ENCODE measurements at regions not wholly inside any gene's neighbourhood (a gene's known extent, or its start where the extent isn't known, plus 50 kb on each side); places are given as distances from the start of the nearest gene placed in this dataset.

DNA sequence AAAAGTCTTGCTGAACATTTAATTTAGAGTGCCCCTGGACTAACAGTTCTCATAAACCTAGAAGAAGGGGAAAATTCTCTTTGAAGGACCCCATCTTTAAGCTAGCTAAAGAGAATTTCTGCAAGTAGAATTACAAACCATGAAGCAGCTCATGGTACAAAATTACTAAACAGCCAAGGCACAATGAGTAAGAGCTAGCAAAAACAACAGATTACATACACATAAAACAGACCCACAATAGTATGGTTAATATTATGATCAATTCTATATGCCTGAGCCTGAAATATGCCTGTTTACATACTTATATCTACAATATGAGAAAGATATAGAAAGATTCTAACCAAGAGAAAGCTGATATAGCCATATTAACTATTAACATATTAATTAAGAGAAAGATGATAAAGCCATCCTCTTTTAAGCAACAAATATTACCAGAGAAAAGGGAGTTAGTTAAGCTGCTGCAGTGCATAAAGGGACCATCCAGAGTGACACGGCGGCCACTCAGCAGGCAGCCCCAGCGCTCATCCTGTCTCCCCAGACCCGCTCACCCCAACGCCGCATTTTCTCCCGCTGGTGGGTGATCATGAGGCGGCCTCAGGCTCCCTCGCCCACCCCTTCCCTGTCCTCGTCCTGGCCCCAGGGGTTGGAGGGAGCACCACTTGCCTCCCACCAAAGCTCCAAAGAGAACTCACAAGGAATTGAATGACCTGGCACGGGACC lies 98.4 kb upstream of the CARMIL1 start:
- H3K36me3 Mint-ChIP-seq (ENCODE audit: low read depth) = no peaks in the 10 kb centered on the region

DNA sequence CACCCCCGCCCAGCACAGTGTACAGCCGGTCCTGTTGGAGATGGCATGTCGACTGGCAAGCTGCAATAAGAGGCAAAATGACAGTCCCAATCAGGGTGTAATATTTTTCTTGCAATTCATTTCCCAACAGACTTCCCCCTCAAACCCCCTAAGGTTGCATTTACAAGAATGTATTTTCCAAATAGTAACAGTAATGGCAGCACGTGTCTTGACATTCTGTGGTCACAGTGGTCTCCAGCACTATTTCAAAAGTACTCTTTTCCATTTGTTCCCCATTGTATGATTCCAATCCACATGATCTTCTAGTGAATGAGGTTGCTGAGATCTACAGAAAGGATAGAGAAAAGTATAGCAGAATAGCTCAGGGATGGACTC lies 97.8 kb upstream of the CARMIL1 start:
- H3K27ac Mint-ChIP-seq = no peak overlapping the region
- no peak for DNase-seq
- no peaks in the 10 kb centered on the region for H3K9me3 Mint-ChIP-seq
- Histone ChIP-seq H3K27me3 (ENCODE audit: control insufficient read depth in 1 of 2, insufficient read depth in 2 of 2, low read length in 2 of 2) (no peaks in the 10 kb centered on the region), H3K36me3 (ENCODE audit: insufficient read depth, low read length) (no peaks in the 10 kb centered on the region), H3K27ac (ENCODE audit: low read depth in 1 of 2, low read length in 2 of 2) (no peak overlapping the region), H3K4me3 (ENCODE audit: low read length) (no peak overlapping the region), H3K4me1 (ENCODE audit: insufficient read depth, low read length) (no peaks in the 10 kb centered on the region), H3K9me3 (ENCODE audit: control insufficient read depth in 1 of 2, insufficient read depth in 1 of 2, low read length in 2 of 2) (no peaks in the 10 kb centered on the region)
- no peaks in the 10 kb centered on the region for H3K36me3 Mint-ChIP-seq (ENCODE audit: low read depth)
- POLR2A ChIA-PET = no interaction called here
- no peak overlapping the region for H3K4me3 Mint-ChIP-seq
- intact Hi-C loops (cut with DNase I, micrococcal nuclease) = no loop called here
- TF ChIP-seq, protein P1, sequence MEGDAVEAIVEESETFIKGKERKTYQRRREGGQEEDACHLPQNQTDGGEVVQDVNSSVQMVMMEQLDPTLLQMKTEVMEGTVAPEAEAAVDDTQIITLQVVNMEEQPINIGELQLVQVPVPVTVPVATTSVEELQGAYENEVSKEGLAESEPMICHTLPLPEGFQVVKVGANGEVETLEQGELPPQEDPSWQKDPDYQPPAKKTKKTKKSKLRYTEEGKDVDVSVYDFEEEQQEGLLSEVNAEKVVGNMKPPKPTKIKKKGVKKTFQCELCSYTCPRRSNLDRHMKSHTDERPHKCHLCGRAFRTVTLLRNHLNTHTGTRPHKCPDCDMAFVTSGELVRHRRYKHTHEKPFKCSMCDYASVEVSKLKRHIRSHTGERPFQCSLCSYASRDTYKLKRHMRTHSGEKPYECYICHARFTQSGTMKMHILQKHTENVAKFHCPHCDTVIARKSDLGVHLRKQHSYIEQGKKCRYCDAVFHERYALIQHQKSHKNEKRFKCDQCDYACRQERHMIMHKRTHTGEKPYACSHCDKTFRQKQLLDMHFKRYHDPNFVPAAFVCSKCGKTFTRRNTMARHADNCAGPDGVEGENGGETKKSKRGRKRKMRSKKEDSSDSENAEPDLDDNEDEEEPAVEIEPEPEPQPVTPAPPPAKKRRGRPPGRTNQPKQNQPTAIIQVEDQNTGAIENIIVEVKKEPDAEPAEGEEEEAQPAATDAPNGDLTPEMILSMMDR (IDR thresholded peaks at IDR 0.05) = no peak
- CTCF ChIA-PET = no interaction called here
- H3K4me1 Mint-ChIP-seq (ENCODE audit: low read depth) = no peaks in the 10 kb centered on the region
- H3K27me3 Mint-ChIP-seq = peaks cover 2% of the 10 kb centered on the region
- ATAC-seq (ENCODE audit: poor library complexity) = no peak

More for the DNA sequence above, 98.4 kb upstream of the CARMIL1 start:
- Mint-ChIP-seq H3K4me1 (ENCODE audit: low read depth) (no peaks in the 10 kb centered on the region), H3K27me3 (no peaks in the 10 kb centered on the region), H3K27ac (no peak overlapping the region), H3K9me3 (no peaks in the 10 kb centered on the region), H3K4me3 (no peak overlapping the region)
- ChIA-PET POLR2A (no interaction called here), CTCF (no interaction called here)
- ATAC-seq (ENCODE audit: poor library complexity) = no peak
- TF ChIP-seq, protein P1 (IDR thresholded peaks at IDR 0.05) = no peak
- Histone ChIP-seq H3K36me3 (ENCODE audit: insufficient read depth, low read length) (no peaks in the 10 kb centered on the region), H3K4me1 (ENCODE audit: insufficient read depth, low read length) (no peaks in the 10 kb centered on the region), H3K9me3 (ENCODE audit: control insufficient read depth in 1 of 2, insufficient read depth in 1 of 2, low read length in 2 of 2) (no peaks in the 10 kb centered on the region), H3K27ac (ENCODE audit: low read depth in 1 of 2, low read length in 2 of 2) (no peak overlapping the region), H3K4me3 (ENCODE audit: low read length) (no peak overlapping the region), H3K27me3 (ENCODE audit: control insufficient read depth in 1 of 2, insufficient read depth in 2 of 2, low read length in 2 of 2) (no peaks in the 10 kb centered on the region)
- DNase-seq = no peak
- intact Hi-C loops (cut with DNase I, micrococcal nuclease) = no loop called here

GRCh38 chr6:25181923-25182322 lies 97.3 kb upstream of the CARMIL1 start:
- Mint-ChIP-seq H3K4me3 (no peak overlapping the region), H3K27ac (no peak overlapping the region), H3K36me3 (ENCODE audit: low read depth) (no peaks in the 10 kb centered on the region), H3K4me1 (ENCODE audit: low read depth) (no peaks in the 10 kb centered on the region), H3K27me3 (peaks cover 6% of the 10 kb centered on the region), H3K9me3 (no peaks in the 10 kb centered on the region)
- Histone ChIP-seq H3K27me3 (ENCODE audit: control insufficient read depth in 1 of 2, insufficient read depth in 2 of 2, low read length in 2 of 2) (no peaks in the 10 kb centered on the region), H3K36me3 (ENCODE audit: insufficient read depth, low read length) (no peaks in the 10 kb centered on the region), H3K4me3 (ENCODE audit: low read length) (no peak overlapping the region), H3K27ac (ENCODE audit: low read depth in 1 of 2, low read length in 2 of 2) (no peak overlapping the region), H3K4me1 (ENCODE audit: insufficient read depth, low read length) (no peaks in the 10 kb centered on the region), H3K9me3 (ENCODE audit: control insufficient read depth in 1 of 2, insufficient read depth in 1 of 2, low read length in 2 of 2) (no peaks in the 10 kb centered on the region)
- ATAC-seq (ENCODE audit: poor library complexity) (no peak), DNase-seq (no peak)
- CTCF ChIA-PET = no interaction called here
- intact Hi-C loops (cut with DNase I, micrococcal nuclease) = no loop called here
- POLR2A ChIA-PET = interaction anchor here (1.0 kb wide), 1 partner anchor 8 kb away, joined by 3 read pairs; no protein-coding TSS in a partner anchor
- TF ChIP-seq, protein P1 (IDR thresholded peaks at IDR 0.05) = no peak

All from CD4-positive, alpha-beta T cell (primary cell).